GM12878 (cell line): ENCODE measurements at regions not wholly inside any gene's neighbourhood (a gene's known extent, or its start where the extent isn't known, plus 50 kb on each side); places are given as distances from the start of the nearest gene placed in this dataset.

ENCODE experiments used
- EP300 ChIP-seq, 2 experiments: fragments of 150-350 bp in 1 of 2; IDR thresholded peaks; 2 replicates each; pipeline ENCODE4 v1.6.1; 2011 to 2012; ENCODE audit warnings: low read depth in 2 of 2, low read length in 2 of 2, borderline replicate concordance in 1 of 2, improper control_type of control experiment in 1 of 2, inconsistent platforms in 1 of 2; ENCODE audit not compliant: control insufficient read depth in 1 of 2
- EZH2 ChIP-seq: IDR thresholded peaks from 2 replicates; pipeline ENCODE4 v1.6.1; 2012; ENCODE audit warnings: low read depth, mild to moderate bottlenecking, control low read depth, inconsistent platforms, low read length, borderline replicate concordance; ENCODE audit not compliant: control insufficient read depth
- SIX5 ChIP-seq: IDR thresholded peaks from 2 replicates; pipeline ENCODE4 v1.6.1; 2011; ENCODE audit warnings: mild to moderate bottlenecking, low read depth, low read length, moderate library complexity; ENCODE audit not compliant: severe bottlenecking
- SMC3 ChIP-seq: IDR thresholded peaks from 2 replicates; pipeline ENCODE4 v1.6.1; 2011; ENCODE audit warnings: low read length, improper control_type of control experiment, borderline replicate concordance
- TCF3 ChIP-seq: IDR thresholded peaks from 2 replicates; pipeline ENCODE4 v1.6.1; 2012; ENCODE audit warnings: low read depth, mild to moderate bottlenecking, low read length, borderline replicate concordance; ENCODE audit not compliant: insufficient read depth
- USF2 ChIP-seq: IDR thresholded peaks from 2 replicates; pipeline ENCODE4 v1.6.1; 2011; ENCODE audit warnings: low read depth, low read length, improper control_type of control experiment, borderline replicate concordance
- TF ChIP-seq, protein P1 (sequence below): IDR thresholded peaks from 2 replicates; pipeline ENCODE4 v1.6.1; 2012; ENCODE audit warnings: low read length, inconsistent platforms
- TF ChIP-seq, protein P2 (sequence below), 3 experiments: IDR thresholded peaks in 2 of 3; conservative IDR thresholded peaks in 1 of 3; 2 replicates each; pipeline ENCODE4 v1.5.1; 2011; ENCODE audit warnings: low read depth in 3 of 3, low read length in 3 of 3, mild to moderate bottlenecking in 3 of 3, control low read depth in 2 of 3, moderate library complexity in 2 of 3, inconsistent platforms in 1 of 3, mixed read lengths in 1 of 3; ENCODE audit not compliant: control insufficient read depth in 2 of 3, insufficient read depth in 1 of 3; ENCODE audit errors: extremely low read depth in 1 of 3
- TF ChIP-seq, protein P3 (sequence below): IDR thresholded peaks from 2 replicates; pipeline ENCODE4 v1.6.1; 2011; ENCODE audit warnings: low read depth, mild to moderate bottlenecking, low read length, moderate library complexity, borderline replicate concordance; ENCODE audit errors: extremely low read depth

DNA sequence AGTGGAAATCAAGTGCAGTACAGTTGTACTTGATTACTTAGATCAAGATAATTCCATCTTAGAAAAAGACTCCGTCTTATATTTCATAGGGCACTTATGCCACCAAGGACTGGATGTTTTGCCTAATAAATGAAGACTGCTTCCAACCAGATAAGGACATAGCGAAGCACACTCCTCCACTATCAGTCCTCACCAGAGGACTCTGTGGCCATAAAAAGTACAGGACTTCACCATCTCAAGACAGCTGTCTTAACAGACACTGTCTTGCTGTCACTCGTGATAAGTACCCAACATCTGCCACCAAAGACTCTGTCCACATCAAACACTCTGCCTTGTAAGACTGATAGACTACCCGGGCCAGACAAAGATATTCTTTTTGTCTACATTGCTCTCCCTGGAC lies 352.0 kb downstream of the TRAM1L1 start:
- TF ChIP-seq SMC3 (no peak), EP300 (IDR thresholded peaks at IDR 0.05; ENCODE audit: borderline replicate concordance in 1 of 2, control insufficient read depth in 1 of 2, low read depth in 2 of 2, low read length in 2 of 2) (no peak), EZH2 (no peak), USF2 (no peak), SIX5 (no peak), TCF3 (no peak)
- TF ChIP-seq, protein P1, sequence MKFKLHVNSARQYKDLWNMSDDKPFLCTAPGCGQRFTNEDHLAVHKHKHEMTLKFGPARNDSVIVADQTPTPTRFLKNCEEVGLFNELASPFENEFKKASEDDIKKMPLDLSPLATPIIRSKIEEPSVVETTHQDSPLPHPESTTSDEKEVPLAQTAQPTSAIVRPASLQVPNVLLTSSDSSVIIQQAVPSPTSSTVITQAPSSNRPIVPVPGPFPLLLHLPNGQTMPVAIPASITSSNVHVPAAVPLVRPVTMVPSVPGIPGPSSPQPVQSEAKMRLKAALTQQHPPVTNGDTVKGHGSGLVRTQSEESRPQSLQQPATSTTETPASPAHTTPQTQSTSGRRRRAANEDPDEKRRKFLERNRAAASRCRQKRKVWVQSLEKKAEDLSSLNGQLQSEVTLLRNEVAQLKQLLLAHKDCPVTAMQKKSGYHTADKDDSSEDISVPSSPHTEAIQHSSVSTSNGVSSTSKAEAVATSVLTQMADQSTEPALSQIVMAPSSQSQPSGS, result no peak
- TF ChIP-seq, protein P2, sequence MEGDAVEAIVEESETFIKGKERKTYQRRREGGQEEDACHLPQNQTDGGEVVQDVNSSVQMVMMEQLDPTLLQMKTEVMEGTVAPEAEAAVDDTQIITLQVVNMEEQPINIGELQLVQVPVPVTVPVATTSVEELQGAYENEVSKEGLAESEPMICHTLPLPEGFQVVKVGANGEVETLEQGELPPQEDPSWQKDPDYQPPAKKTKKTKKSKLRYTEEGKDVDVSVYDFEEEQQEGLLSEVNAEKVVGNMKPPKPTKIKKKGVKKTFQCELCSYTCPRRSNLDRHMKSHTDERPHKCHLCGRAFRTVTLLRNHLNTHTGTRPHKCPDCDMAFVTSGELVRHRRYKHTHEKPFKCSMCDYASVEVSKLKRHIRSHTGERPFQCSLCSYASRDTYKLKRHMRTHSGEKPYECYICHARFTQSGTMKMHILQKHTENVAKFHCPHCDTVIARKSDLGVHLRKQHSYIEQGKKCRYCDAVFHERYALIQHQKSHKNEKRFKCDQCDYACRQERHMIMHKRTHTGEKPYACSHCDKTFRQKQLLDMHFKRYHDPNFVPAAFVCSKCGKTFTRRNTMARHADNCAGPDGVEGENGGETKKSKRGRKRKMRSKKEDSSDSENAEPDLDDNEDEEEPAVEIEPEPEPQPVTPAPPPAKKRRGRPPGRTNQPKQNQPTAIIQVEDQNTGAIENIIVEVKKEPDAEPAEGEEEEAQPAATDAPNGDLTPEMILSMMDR (IDR thresholded peaks at IDR 0.05 in 2 of 3, conservative IDR thresholded peaks at IDR 0.05 in 1 of 3; ENCODE audit: control insufficient read depth in 2 of 3, extremely low read depth in 1 of 3, insufficient read depth in 1 of 3, low read depth in 3 of 3, low read length in 3 of 3), result no peak
- TF ChIP-seq, protein P3, sequence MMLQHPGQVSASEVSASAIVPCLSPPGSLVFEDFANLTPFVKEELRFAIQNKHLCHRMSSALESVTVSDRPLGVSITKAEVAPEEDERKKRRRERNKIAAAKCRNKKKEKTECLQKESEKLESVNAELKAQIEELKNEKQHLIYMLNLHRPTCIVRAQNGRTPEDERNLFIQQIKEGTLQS, result no peak
